ENCODE measurements at regions not wholly inside any gene's neighbourhood (a gene's known extent, or its start where the extent isn't known, plus 50 kb on each side); places are given as distances from the start of the nearest gene placed in this dataset.

DNA sequence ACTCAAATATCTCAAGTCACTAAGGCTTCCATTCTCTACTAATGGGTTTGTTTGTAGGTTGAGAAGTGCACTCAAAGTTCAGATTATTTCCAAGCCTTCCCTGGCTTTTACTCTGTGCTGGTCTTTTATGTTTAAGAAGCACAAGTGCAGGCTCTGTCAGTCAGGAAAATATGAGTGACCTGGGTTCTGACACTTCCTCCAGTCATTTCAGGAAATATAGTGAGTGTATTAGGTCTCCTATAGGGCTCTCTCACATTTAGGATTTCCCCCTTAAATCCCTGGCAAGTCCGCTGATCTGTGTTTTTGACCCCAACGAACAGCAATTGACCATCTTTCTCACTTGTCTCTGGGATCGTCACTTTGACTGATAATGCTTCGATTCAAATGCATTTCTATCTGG lies 210.2 kb downstream of the ARPP21 start:
- H3K4me3 ChIP-seq (ENCODE audit: low read depth in 2 of 2, low read length in 1 of 2), result no peak overlapping the region
- no peaks in the 10 kb centered on the region for H3K36me3 ChIP-seq (replicated peaks in 1 of 2; ENCODE audit: control insufficient read depth in 1 of 2, insufficient read depth in 2 of 2, low read length in 1 of 2)
- TF ChIP-seq TAF1 (IDR thresholded peaks at IDR 0.05; ENCODE audit: borderline replicate concordance, low read depth, low read length) (no peak), FOXJ3 (CRISPR knock-in tag; IDR thresholded peaks at IDR 0.05) (no peak), NRF1 (IDR thresholded peaks at IDR 0.05; ENCODE audit: low read depth, low read length) (no peak), JUND (IDR thresholded peaks at IDR 0.05) (no peak), TEAD4 (IDR thresholded peaks at IDR 0.05; ENCODE audit: borderline replicate concordance, insufficient read depth) (no peak), EZH2phosphoT487 (IDR thresholded peaks at IDR 0.05; ENCODE audit: borderline replicate concordance, low read depth) (no peak), FOSL2 (IDR thresholded peaks at IDR 0.05; ENCODE audit: borderline replicate concordance, low read depth) (no peak), POLR2AphosphoS5 (IDR thresholded peaks at IDR 0.05; ENCODE audit: low read depth, low read length) (no peak), RAD21 (IDR thresholded peaks at IDR 0.05; ENCODE audit: low read length) (no peak), GATA2 (CRISPR knock-in tag; IDR thresholded peaks at IDR 0.05) (no peak)
- TF ChIP-seq, protein P1, sequence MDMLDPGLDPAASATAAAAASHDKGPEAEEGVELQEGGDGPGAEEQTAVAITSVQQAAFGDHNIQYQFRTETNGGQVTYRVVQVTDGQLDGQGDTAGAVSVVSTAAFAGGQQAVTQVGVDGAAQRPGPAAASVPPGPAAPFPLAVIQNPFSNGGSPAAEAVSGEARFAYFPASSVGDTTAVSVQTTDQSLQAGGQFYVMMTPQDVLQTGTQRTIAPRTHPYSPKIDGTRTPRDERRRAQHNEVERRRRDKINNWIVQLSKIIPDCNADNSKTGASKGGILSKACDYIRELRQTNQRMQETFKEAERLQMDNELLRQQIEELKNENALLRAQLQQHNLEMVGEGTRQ (IDR thresholded peaks at IDR 0.05; ENCODE audit: borderline replicate concordance, low read depth, low read length), result no peak
- TF ChIP-seq, protein P2, sequence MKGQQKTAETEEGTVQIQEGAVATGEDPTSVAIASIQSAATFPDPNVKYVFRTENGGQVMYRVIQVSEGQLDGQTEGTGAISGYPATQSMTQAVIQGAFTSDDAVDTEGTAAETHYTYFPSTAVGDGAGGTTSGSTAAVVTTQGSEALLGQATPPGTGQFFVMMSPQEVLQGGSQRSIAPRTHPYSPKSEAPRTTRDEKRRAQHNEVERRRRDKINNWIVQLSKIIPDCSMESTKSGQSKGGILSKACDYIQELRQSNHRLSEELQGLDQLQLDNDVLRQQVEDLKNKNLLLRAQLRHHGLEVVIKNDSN (IDR thresholded peaks at IDR 0.05; ENCODE audit: borderline replicate concordance, low read depth), result no peak
- TF ChIP-seq, protein P3, sequence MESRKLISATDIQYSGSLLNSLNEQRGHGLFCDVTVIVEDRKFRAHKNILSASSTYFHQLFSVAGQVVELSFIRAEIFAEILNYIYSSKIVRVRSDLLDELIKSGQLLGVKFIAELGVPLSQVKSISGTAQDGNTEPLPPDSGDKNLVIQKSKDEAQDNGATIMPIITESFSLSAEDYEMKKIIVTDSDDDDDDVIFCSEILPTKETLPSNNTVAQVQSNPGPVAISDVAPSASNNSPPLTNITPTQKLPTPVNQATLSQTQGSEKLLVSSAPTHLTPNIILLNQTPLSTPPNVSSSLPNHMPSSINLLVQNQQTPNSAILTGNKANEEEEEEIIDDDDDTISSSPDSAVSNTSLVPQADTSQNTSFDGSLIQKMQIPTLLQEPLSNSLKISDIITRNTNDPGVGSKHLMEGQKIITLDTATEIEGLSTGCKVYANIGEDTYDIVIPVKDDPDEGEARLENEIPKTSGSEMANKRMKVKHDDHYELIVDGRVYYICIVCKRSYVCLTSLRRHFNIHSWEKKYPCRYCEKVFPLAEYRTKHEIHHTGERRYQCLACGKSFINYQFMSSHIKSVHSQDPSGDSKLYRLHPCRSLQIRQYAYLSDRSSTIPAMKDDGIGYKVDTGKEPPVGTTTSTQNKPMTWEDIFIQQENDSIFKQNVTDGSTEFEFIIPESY (IDR thresholded peaks at IDR 0.05; ENCODE audit: borderline replicate concordance, low read depth), result no peak
- ChIA-PET CTCF (no interaction called here), POLR2A (no interaction called here)
- 79% methylated on average over 4 of the region's 4 CpGs for WGBS (ENCODE audit: low lambda C conversion rate)
- no peaks in the 10 kb centered on the region for H3K27me3 ChIP-seq (ENCODE audit: insufficient read depth)
- no peaks in the 10 kb centered on the region for H3K79me2 ChIP-seq (ENCODE audit: insufficient read depth)
- H2AFZ ChIP-seq (ENCODE audit: low read depth), result no peak overlapping the region
- no peak overlapping the region for H3K9ac ChIP-seq
- H3K4me1 ChIP-seq (ENCODE audit: control insufficient read depth in 1 of 2, insufficient read depth in 2 of 2, low read depth in 1 of 2, low read length in 1 of 2), result no peaks in the 10 kb centered on the region
- no peak overlapping the region for H3K27ac ChIP-seq (ENCODE audit: low read depth in 2 of 2, low read length in 1 of 2)
- H3K9me2 ChIP-seq, result no peaks in the 10 kb centered on the region
- H3K4me2 ChIP-seq, result no peak overlapping the region
- H3K9me3 ChIP-seq, result no peaks in the 10 kb centered on the region
- H3F3A ChIP-seq (replicated peaks; ENCODE audit: insufficient read depth), result no peaks in the 10 kb centered on the region
- DNase-seq, result no peak
- no peaks in the 10 kb centered on the region for H4K20me1 ChIP-seq (ENCODE audit: insufficient read depth)

DNA sequence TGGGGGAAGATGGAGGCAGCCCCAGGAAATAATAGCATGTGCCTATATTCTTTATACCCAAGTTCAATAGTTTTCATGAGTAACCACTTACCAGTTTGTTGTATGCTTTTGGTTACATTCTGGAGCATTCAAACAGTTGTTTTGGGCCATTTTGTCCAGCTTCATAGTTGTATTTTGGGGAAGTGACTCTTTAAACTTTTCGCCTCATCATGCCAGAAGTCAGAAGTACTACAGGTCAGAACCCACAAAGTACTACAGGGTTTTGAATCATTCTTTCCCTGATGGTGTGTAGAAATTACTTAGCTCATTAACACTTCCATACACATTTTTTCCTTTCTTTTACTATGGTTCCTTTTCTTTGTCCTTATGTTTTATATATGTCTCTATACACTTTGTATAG lies 210.6 kb downstream of the ARPP21 start:
- no peak overlapping the region for H3K9ac ChIP-seq
- CTCF ChIA-PET, result no interaction called here
- no peaks in the 10 kb centered on the region for H3K4me1 ChIP-seq (ENCODE audit: control insufficient read depth in 1 of 2, insufficient read depth in 2 of 2, low read depth in 1 of 2, low read length in 1 of 2)
- H3K27ac ChIP-seq (ENCODE audit: low read depth in 2 of 2, low read length in 1 of 2), result no peak overlapping the region
- no peak overlapping the region for H3K4me2 ChIP-seq
- no peak overlapping the region for H2AFZ ChIP-seq (ENCODE audit: low read depth)
- H3K79me2 ChIP-seq (ENCODE audit: insufficient read depth), result no peaks in the 10 kb centered on the region
- no peaks in the 10 kb centered on the region; the same call in 1 of the 2 replicates for H3K9me3 ChIP-seq
- no peak overlapping the region for H3K4me3 ChIP-seq (ENCODE audit: low read depth in 2 of 2, low read length in 1 of 2)
- H3K9me2 ChIP-seq, result no peaks in the 10 kb centered on the region
- WGBS (ENCODE audit: low lambda C conversion rate), result 95% methylated on average over 1 of the region's 1 CpG
- H3K36me3 ChIP-seq (replicated peaks in 1 of 2; ENCODE audit: control insufficient read depth in 1 of 2, insufficient read depth in 2 of 2, low read length in 1 of 2), result no peaks in the 10 kb centered on the region
- POLR2A ChIA-PET, result no interaction called here
- no peaks in the 10 kb centered on the region for H3F3A ChIP-seq (replicated peaks; ENCODE audit: insufficient read depth)
- H4K20me1 ChIP-seq (ENCODE audit: insufficient read depth), result no peaks in the 10 kb centered on the region
- H3K27me3 ChIP-seq (ENCODE audit: insufficient read depth), result no peaks in the 10 kb centered on the region
- DNase-seq, result no peak
- no peak for TF ChIP-seq FOSL2 (IDR thresholded peaks at IDR 0.05; ENCODE audit: borderline replicate concordance, low read depth)
- TF ChIP-seq FOXM1 (IDR thresholded peaks at IDR 0.05; ENCODE audit: low read depth), result no peak
- TF ChIP-seq, protein P4, sequence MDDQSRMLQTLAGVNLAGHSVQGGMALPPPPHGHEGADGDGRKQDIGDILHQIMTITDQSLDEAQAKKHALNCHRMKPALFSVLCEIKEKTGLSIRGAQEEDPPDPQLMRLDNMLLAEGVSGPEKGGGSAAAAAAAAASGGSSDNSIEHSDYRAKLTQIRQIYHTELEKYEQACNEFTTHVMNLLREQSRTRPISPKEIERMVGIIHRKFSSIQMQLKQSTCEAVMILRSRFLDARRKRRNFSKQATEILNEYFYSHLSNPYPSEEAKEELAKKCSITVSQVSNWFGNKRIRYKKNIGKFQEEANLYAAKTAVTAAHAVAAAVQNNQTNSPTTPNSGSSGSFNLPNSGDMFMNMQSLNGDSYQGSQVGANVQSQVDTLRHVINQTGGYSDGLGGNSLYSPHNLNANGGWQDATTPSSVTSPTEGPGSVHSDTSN (IDR thresholded peaks at IDR 0.05), result no peak
- TF ChIP-seq, protein P1 (IDR thresholded peaks at IDR 0.05; ENCODE audit: borderline replicate concordance, low read depth, low read length), result no peak
- no peak for TF ChIP-seq NFIC (IDR thresholded peaks at IDR 0.05; ENCODE audit: borderline replicate concordance)
- TF ChIP-seq YY1 (IDR thresholded peaks at IDR 0.05; ENCODE audit: low read depth), result no peak
- no peak for TF ChIP-seq ELF1 (IDR thresholded peaks at IDR 0.05)
- no peak for TF ChIP-seq EZH2phosphoT487 (IDR thresholded peaks at IDR 0.05; ENCODE audit: borderline replicate concordance, low read depth)
- TF ChIP-seq GATA2 (CRISPR knock-in tag; IDR thresholded peaks at IDR 0.05), result no peak
- TF ChIP-seq MEF2A (IDR thresholded peaks at IDR 0.05; ENCODE audit: borderline replicate concordance, low read depth), result no peak
- TF ChIP-seq FOXJ3 (CRISPR knock-in tag; IDR thresholded peaks at IDR 0.05), result no peak
- no peak for TF ChIP-seq JUND (IDR thresholded peaks at IDR 0.05)
- no peak for TF ChIP-seq RFX5 (IDR thresholded peaks at IDR 0.05; ENCODE audit: low read length)
- no peak for TF ChIP-seq RCOR1 (IDR thresholded peaks at IDR 0.05; ENCODE audit: low read length)
- TF ChIP-seq GABPA (IDR thresholded peaks at IDR 0.05; ENCODE audit: low read depth), result no peak
- no peak for TF ChIP-seq TCF12 (IDR thresholded peaks at IDR 0.05)
- TF ChIP-seq TEAD4 (IDR thresholded peaks at IDR 0.05; ENCODE audit: borderline replicate concordance, insufficient read depth), result no peak
